Omental fat pad (tissue), 3 donors: ENCODE measurements at regions not wholly inside any gene's neighbourhood (a gene's known extent, or its start where the extent isn't known, plus 50 kb on each side); places are given as distances from the start of the nearest gene placed in this dataset.

ENCODE experiments used
- ATAC-seq: fragments of 150-250 bp; one replicate; pipeline ENCODE4 v1.9.1; 2016; ENCODE audit warnings: mild to moderate bottlenecking, moderate library complexity; ENCODE audit not compliant: low FRiP score
- DNase-seq: peaks from one replicate; pipeline ENCODE4 v3.0.0-alpha.2; 2019; ENCODE audit warnings: low spot score
- TF ChIP-seq, protein P1 (sequence below), 3 donors: fragments of 450-650 bp; IDR thresholded peaks; one replicate each; pipeline ENCODE4 v1.5.1; 2016 to 2017; ENCODE audit warnings: antibody characterized with exemption in 3 of 3, mild to moderate bottlenecking in 3 of 3, moderate library complexity in 2 of 3

DNA sequence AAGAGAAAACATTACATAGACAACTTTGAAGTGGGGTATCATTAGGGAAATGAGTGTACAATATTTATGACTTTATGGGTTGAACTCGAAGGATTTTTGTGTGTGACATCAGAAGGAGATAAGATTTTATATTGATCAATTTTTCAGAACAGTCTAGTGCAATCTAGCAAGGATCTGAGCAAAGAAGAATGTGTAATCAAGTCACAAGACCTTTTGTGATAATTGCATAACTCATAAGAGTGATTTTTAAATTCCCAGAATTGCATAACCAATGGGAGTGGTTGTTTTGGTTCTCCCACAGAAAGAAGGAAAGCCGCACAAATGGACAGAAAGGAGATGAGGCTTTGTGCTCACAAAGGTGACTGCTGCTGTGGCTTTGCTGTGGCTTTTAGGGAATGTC lies 441.8 kb upstream of the FLRT2 start:
- TF ChIP-seq, protein P1, sequence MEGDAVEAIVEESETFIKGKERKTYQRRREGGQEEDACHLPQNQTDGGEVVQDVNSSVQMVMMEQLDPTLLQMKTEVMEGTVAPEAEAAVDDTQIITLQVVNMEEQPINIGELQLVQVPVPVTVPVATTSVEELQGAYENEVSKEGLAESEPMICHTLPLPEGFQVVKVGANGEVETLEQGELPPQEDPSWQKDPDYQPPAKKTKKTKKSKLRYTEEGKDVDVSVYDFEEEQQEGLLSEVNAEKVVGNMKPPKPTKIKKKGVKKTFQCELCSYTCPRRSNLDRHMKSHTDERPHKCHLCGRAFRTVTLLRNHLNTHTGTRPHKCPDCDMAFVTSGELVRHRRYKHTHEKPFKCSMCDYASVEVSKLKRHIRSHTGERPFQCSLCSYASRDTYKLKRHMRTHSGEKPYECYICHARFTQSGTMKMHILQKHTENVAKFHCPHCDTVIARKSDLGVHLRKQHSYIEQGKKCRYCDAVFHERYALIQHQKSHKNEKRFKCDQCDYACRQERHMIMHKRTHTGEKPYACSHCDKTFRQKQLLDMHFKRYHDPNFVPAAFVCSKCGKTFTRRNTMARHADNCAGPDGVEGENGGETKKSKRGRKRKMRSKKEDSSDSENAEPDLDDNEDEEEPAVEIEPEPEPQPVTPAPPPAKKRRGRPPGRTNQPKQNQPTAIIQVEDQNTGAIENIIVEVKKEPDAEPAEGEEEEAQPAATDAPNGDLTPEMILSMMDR (IDR thresholded peaks at IDR 0.05): no peak
- ATAC-seq (peak; percentile 73), DNase-seq (no peak)

DNA sequence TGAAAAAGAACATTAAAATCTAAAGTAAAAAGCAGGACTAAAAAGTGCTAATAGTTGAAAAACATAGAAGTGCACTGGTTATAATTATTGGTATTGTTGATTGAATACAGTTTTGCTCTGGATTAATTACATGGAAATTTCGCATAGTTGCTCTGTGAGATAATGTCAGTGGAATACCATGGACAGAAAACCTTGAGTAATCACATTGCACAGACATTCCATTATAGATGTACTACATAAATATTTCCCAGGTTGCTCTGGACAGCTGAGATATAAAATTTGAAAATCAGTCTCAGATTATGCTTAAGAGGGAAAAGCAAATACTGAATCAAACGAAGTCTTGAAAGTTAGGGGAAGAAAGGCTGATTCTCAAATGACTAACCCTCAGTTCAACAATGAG lies 439.3 kb upstream of the FLRT2 start:
- ATAC-seq (no peak), DNase-seq (no peak)
- TF ChIP-seq, protein P1 (IDR thresholded peaks at IDR 0.05): no peak

GRCh38 chr14:85093631-85094330 lies 436.2 kb upstream of the FLRT2 start:
- DNase-seq (no peak), ATAC-seq (no peak)
- TF ChIP-seq, protein P1 (IDR thresholded peaks at IDR 0.05): no peak

DNA sequence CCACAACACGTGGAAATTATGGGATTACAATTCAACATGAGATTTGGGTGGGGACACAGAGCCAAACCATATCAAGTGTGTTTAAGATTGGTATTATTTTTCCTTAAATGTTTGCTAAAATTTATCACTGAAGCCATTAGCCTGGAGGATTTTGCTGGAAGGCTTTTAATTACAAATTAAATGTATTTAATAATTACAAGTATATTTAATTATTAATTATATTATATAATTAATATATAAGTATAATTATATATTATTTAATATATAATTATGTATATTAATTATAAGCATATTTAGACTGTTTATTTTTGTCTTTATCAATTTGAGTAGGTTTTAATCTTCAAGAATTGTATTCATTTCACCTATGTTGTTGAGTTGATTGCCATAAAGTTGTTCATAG lies 427.4 kb upstream of the FLRT2 start:
- DNase-seq: no peak
- ATAC-seq: no peak
- TF ChIP-seq, protein P1 (IDR thresholded peaks at IDR 0.05): no peak

DNA sequence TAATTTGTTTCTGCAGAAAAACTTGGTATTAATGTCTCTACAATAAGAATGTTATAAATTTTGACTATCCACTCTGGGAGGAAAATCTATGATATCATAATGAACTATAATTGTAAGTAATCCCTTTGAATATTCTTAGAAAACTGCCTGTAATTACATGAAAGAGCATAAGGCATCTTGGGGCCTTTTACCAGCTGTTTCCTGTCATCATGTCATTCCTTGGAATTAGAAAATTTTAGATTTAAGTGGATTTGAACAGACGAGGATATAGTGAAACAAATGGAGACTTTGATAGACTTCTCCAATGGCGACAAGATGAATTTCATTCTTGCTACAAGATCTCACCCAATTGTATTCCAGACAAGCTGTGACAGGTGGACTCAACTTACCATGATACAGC lies 423.4 kb upstream of the FLRT2 start:
- TF ChIP-seq, protein P1 (IDR thresholded peaks at IDR 0.05): no peak
- ATAC-seq: no peak
- DNase-seq: no peak

DNA sequence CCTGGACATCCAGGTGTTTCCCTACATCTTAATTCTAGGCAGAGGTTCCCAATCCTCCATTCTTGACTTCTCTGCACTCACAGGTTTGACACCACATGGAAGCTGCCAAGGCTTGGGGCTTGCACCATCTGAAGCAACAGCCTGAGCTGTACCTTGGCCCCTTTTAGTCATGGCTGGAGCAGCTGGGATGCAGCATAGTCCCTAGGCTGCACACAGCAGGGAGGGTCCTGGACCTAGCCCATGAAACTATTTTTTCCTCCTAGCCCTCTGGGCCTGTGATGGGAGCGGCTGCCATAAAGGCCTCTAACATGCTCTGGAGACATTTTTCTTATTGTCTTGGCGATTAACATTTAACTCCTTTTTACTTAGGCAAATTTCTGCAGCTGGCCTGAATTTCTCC lies 417.2 kb upstream of the FLRT2 start:
- ATAC-seq (no peak), DNase-seq (no peak)
- TF ChIP-seq, protein P1 (IDR thresholded peaks at IDR 0.05): no peak

- ATAC-seq: no peak
- no peak for DNase-seq
- TF ChIP-seq, protein P1 (IDR thresholded peaks at IDR 0.05): no peak
Measured at GRCh38 chr14:85115921-85116320, 414.0 kb upstream of the FLRT2 start.
